Transverse colon (tissue), 4 donors: ENCODE measurements at regions not wholly inside any gene's neighbourhood (a gene's known extent, or its start where the extent isn't known, plus 50 kb on each side); places are given as distances from the start of the nearest gene placed in this dataset.

ENCODE experiments used
- DNase-seq: peaks from one replicate; pipeline ENCODE4 v3.0.0-alpha.2; 2019
- H3K27ac ChIP-seq, 4 donors: fragments of 200-600 bp; sonication (generic); 2 replicates each; pipeline ENCODE4 v1.5.1; 2016 to 2018; ENCODE audit warnings: inconsistent platforms in 4 of 4
- H3K27me3 ChIP-seq: fragments of 200-600 bp; sonication (generic); 2 replicates; pipeline ENCODE4 v1.5.1; 2017; ENCODE audit warnings: inconsistent platforms
- H3K36me3 ChIP-seq, 4 donors: fragments of 200-600 bp; sonication (generic); 2 replicates each; pipeline ENCODE4 v1.5.1; 2017 to 2019; ENCODE audit warnings: inconsistent platforms in 4 of 4
- H3K4me1 ChIP-seq, 4 donors: fragments of 200-600 bp; sonication (generic); 2 replicates each; pipeline ENCODE4 v1.5.1; 2017 to 2020; ENCODE audit warnings: inconsistent platforms in 4 of 4
- H3K4me3 ChIP-seq, 4 donors: fragments of 200-600 bp; sonication (generic); 1 replicate in 1 of 4; 2 replicates in 3 of 4; pipeline versions ENCODE4 v1.5.1 to v1.6.1; 2017 to 2019; ENCODE audit warnings: inconsistent platforms in 4 of 4
- H3K9me3 ChIP-seq, 2 donors: fragments of 200-600 bp; sonication (generic); 2 replicates each; pipeline ENCODE4 v1.5.1; 2017 to 2019; ENCODE audit warnings: inconsistent platforms in 2 of 2
- EP300 ChIP-seq: sonication (generic); formaldehyde crosslinking; IDR thresholded peaks from one replicate; pipeline ENCODE4 v1.6.1; 2017; ENCODE audit warnings: antibody characterized with exemption, low read depth
- POLR2A ChIP-seq: fragments of 450-650 bp; IDR thresholded peaks from one replicate; pipeline ENCODE4 v1.6.1; 2016; ENCODE audit warnings: antibody characterized with exemption, mild to moderate bottlenecking, moderate library complexity
- POLR2AphosphoS5 ChIP-seq, 3 donors: sonication (generic); formaldehyde crosslinking; IDR thresholded peaks; one replicate each; pipeline ENCODE4 v1.6.1; 2016; ENCODE audit warnings: antibody characterized with exemption in 3 of 3
- WGBS, 2 donors: methylation state at CpG; one replicate each; pipeline ENCODE4 v1.1.5; 2018; ENCODE audit warnings: low coverage in 1 of 2; 5-methylcytosine and 5-hydroxymethylcytosine counted together
- in situ Hi-C, 4 donors: fragments of 200-750 bp; cut with MboI; loops; one replicate each; pipeline versions ENCODE4 v1.15.0 to v1.15.1; 2017; ENCODE audit warnings: low sequenced_read_pairs in 3 of 4, low pct_ligation_motif_present in 1 of 4, low pct_unique_long_range_greater_than_20kb in 1 of 4
- intact Hi-C: fragments of 100-400 bp; cut with DNase I; formaldehyde crosslinking; loops from one replicate; pipeline ENCODE4 v1.15.1; 2023; ENCODE audit warnings: low total_unique reads
- TF ChIP-seq, protein P1 (sequence below), 5 experiments: fragments of 200-600 bp in 3 of 5; fragments of 450-650 bp in 2 of 5; sonication (generic) in 3 of 5; IDR thresholded peaks; 1 replicate in 2 of 5; 2 replicates in 3 of 5; pipeline ENCODE4 v1.5.1; 2016 to 2017; ENCODE audit warnings: antibody characterized with exemption in 5 of 5, inconsistent platforms in 3 of 5, mild to moderate bottlenecking in 2 of 5, moderate library complexity in 1 of 5

DNA sequence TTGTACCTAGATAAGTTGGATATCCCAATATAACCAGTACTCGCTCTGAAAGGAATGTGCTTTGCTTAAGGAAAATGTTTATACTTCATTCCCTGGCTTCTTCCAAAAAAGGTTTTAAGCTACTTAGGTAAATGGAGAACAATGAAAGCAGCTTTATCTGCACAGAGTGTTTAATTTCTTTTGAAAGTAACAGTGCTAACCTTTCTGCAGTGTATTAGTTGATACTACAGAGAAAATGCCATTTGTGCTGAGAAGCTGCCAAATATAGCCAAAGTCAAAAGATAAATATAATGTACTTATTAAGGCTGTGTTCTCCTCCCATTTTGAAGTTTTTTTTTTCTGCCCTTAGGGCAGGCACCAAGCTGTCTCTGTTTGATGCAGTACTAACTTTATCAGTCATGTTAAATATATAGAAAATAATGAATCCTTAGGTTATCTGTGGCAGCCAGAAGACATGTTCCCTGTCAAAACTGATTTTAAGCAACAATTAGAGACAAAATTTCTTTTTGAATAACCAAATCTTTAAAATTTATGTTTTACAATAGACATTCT is 145.4 kb upstream of the KITLG start:
- in situ Hi-C loops (no loop called here), intact Hi-C loops (no loop called here)
- Histone ChIP-seq H3K9me3 (no peaks in the 10 kb centered on the region), H3K27me3 (no peaks in the 10 kb centered on the region), H3K36me3 (no peaks in the 10 kb centered on the region), H3K4me1 (no peaks in the 10 kb centered on the region), H3K4me3 (no peak overlapping the region), H3K27ac (no peak overlapping the region)
- WGBS, 2 donors: 64 to 77% methylated on average over 1 of the region's 1 CpG
- DNase-seq: no peak
- TF ChIP-seq POLR2AphosphoS5 (IDR thresholded peaks at IDR 0.05) (no peak), EP300 (no peak), POLR2A (no peak)
- TF ChIP-seq, protein P1, sequence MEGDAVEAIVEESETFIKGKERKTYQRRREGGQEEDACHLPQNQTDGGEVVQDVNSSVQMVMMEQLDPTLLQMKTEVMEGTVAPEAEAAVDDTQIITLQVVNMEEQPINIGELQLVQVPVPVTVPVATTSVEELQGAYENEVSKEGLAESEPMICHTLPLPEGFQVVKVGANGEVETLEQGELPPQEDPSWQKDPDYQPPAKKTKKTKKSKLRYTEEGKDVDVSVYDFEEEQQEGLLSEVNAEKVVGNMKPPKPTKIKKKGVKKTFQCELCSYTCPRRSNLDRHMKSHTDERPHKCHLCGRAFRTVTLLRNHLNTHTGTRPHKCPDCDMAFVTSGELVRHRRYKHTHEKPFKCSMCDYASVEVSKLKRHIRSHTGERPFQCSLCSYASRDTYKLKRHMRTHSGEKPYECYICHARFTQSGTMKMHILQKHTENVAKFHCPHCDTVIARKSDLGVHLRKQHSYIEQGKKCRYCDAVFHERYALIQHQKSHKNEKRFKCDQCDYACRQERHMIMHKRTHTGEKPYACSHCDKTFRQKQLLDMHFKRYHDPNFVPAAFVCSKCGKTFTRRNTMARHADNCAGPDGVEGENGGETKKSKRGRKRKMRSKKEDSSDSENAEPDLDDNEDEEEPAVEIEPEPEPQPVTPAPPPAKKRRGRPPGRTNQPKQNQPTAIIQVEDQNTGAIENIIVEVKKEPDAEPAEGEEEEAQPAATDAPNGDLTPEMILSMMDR (IDR thresholded peaks at IDR 0.05): no peak

GRCh38 chr12:88723219-88723618 is 142.9 kb upstream of the KITLG start:
- TF ChIP-seq, protein P1 (IDR thresholded peaks at IDR 0.05): no peak
- no peak overlapping the region for H3K27ac ChIP-seq
- in situ Hi-C loops (no loop called here), intact Hi-C loops (no loop called here)
- no peaks in the 10 kb centered on the region for H3K27me3 ChIP-seq
- WGBS, 2 donors: 87 to 90% methylated on average over 3 of the region's 3 CpGs
- DNase-seq: no peak
- H3K4me1 ChIP-seq: no peaks in the 10 kb centered on the region
- H3K4me3 ChIP-seq: no peak overlapping the region
- H3K36me3 ChIP-seq: no peaks in the 10 kb centered on the region
- H3K9me3 ChIP-seq: no peaks in the 10 kb centered on the region

DNA sequence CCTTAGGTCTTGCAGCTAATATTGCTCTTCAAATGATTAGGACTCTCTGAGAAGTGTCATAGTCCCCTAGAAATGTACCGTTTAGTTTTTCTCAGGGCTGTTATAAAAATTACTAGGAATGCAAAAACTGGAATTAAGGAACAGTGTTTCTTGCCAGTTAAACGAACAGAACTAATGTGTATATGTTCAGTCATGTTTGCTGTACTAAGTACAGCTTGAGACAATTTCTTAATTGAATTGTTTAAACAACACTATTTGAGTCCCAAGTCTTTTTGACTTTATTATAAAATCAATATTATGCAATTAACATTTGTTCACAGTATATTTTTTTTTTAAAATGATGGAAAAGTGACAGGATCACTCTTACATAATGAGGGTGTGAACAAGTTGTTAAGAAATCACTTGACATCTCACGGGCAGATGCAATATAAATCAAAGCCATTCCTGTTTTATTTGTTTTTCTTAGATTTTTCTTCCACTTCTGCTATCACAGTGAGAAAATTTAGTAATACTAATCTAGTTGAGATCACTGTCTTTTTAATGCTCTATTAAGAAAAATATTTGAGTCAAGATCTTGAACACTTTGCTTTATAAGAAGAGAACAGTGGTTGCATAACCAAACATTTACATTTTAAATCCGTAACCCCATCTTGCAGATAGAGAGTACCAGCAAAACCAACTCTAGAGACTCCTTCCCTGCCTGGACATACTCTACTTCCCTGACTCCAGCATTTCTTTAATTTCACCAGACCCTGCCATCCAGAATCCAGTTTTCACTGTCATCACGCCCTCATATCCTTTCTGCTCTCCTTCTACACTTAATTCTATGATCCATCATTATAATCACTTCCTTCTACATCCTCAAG is 140.7 kb upstream of the KITLG start:
- no peak for DNase-seq
- Histone ChIP-seq H3K27me3 (no peaks in the 10 kb centered on the region), H3K27ac (no peak overlapping the region), H3K36me3 (no peaks in the 10 kb centered on the region), H3K9me3 (no peaks in the 10 kb centered on the region), H3K4me1 (no peaks in the 10 kb centered on the region), H3K4me3 (no peak overlapping the region)
- TF ChIP-seq, protein P1 (IDR thresholded peaks at IDR 0.05): no peak
- TF ChIP-seq EP300 (no peak), POLR2AphosphoS5 (IDR thresholded peaks at IDR 0.05) (no peak), POLR2A (no peak)
- intact Hi-C loops: no loop called here
- in situ Hi-C loops: no loop called here
- WGBS, 2 donors: 63 to 74% methylated on average over 5 of the region's 5 CpGs

DNA sequence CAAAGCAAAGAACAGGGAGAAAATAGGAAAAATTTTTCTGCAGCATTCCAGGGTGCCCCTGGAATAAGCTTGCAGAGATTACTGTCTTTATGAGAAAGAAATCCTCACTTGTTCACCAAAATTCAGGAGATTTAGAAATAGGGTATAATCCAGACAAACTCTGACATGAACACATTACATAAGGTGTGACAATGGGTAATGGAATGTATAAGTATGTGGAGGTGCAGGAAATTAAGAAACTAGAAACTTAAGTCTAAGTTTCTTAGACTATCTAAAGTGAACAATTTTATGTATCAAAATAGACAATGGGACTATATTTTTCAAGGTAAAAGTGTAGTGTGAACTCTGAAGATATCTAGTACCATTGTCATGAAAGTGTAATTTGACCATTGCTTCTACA is 140.0 kb upstream of the KITLG start:
- Histone ChIP-seq H3K27ac (no peak overlapping the region), H3K4me3 (no peak overlapping the region), H3K36me3 (no peaks in the 10 kb centered on the region), H3K4me1 (no peaks in the 10 kb centered on the region), H3K9me3 (no peaks in the 10 kb centered on the region), H3K27me3 (no peaks in the 10 kb centered on the region)
- TF ChIP-seq, protein P1 (IDR thresholded peaks at IDR 0.05): no peak
- TF ChIP-seq POLR2A (no peak), POLR2AphosphoS5 (IDR thresholded peaks at IDR 0.05) (no peak), EP300 (no peak)
- no peak for DNase-seq
- in situ Hi-C loops: no loop called here
- intact Hi-C loops: no loop called here
